ENCODE measurements at regions not wholly inside any gene's neighbourhood (a gene's known extent, or its start where the extent isn't known, plus 50 kb on each side); places are given as distances from the start of the nearest gene placed in this dataset.

- TF ChIP-seq CTCF (IDR thresholded peaks at IDR 0.05) (no peak), POLR2A (IDR thresholded peaks at IDR 0.05) (no peak)
These were observed 431.2 kb upstream of the AUTS2 start for GRCh38 chr7:69166979-69167516.
